ENCODE measurements at regions not wholly inside any gene's neighbourhood (a gene's known extent, or its start where the extent isn't known, plus 50 kb on each side); places are given as distances from the start of the nearest gene placed in this dataset.

DNA sequence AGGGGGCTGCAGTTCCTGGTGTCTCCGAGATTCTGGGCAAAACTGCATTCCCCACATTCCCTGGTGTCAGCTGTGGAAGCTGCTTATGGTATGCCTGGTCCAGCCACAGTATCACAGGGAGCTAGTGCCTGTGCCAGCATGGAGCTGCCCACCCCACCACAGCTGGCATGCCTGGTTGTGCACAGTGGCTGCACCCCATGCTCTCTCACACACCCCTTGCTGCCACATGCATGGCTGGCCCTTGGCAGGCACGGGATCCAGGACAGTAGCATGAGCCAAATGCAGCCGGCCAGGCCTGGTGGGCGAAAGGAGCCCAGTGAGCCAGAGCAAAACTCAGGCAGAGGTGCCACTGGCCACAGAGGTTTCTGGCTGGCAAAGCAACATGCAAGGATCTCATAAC is 418.0 kb upstream of the SPOCK3 start:
- DNase-seq (ENCODE audit: low read depth, low spot score), result no peak

DNA sequence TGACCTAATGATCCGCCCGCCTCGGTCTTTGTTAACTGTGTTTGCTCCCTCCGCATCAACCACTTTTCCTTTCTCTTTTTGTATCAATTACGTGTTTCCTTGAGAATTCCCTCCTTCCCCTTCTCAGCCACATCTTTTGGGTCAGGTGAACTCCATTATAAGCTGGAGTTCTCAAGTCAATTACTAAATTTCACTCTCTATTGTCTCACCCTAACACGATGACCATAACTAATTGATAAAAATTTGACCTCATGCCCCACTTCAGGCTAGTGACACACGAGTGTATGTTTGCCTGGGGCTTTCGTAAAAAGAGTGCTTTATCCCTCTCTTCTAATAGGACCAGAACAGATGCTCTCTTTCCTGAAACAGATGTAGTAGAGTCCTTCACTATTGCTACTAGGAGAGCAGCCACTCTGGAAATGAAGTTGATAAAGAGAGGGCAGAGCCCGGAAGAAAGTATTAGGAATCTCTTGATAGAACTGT is 403.6 kb upstream of the ANXA10 start:
- no peak for DNase-seq (ENCODE audit: low read depth, low spot score)

DNA sequence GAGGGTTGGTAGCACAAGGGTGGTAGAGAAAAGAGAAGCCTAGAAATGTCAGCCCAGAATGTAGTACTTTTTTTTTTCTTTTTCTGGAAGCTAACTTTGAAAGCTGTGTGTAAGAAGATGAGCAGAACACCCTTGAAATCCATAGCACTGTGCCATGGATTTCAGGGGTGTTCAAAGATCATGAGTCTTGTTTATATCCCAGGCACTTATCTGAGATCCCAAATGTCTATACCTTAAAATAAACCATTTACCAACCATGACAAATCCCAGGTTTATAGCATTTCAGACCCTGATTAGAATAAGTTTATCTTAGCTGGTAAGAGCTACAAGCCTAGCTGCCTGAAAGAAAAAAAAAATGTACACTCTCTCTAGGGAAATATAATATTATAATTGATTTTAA is 389.9 kb upstream of the ANXA10 start:
- DNase-seq (ENCODE audit: low read depth, low spot score), result no peak

GRCh38 chr4:167711517-167711916 is 380.8 kb upstream of the ANXA10 start:
- DNase-seq (ENCODE audit: low read depth, low spot score), result no peak

GRCh38 chr4:167713756-167714155 is 378.6 kb upstream of the ANXA10 start:
- DNase-seq (ENCODE audit: low read depth, low spot score), result no peak

DNA sequence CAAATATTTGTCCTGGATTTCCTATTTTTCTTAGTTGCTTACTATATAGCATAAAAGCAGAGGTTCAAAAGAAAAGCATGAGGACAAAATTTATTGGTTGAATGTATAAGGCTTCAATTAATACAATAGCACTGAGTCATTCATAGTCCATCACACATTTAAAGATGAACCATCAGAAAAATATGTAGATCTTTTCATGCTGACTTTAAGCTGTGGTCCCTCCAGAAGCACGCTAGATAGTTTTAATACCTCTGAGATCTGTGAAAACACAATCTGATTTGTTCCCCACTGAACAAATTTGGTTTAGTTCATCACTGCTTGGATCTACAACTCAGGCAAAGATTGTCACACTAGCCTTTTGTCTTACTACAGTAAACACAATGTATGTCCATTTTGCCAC is 377.2 kb upstream of the ANXA10 start:
- DNase-seq (ENCODE audit: low read depth, low spot score), result no peak

GRCh38 chr4:167717495-167717894 is 374.8 kb upstream of the ANXA10 start:
- DNase-seq (ENCODE audit: low read depth, low spot score), result no peak

- DNase-seq (ENCODE audit: low read depth, low spot score), result no peak
These were observed 370.5 kb upstream of the ANXA10 start for GRCh38 chr4:167721617-167722486.

- no peak for DNase-seq (ENCODE audit: low read depth, low spot score)
These were observed 369.9 kb upstream of the ANXA10 start for GRCh38 chr4:167722487-167722808.

GRCh38 chr4:167724941-167725340 is 367.4 kb upstream of the ANXA10 start:
- no peak for DNase-seq (ENCODE audit: low read depth, low spot score)

- DNase-seq (ENCODE audit: low read depth, low spot score), result no peak
These were observed 361.6 kb upstream of the ANXA10 start for GRCh38 chr4:167730769-167731168.

GRCh38 chr4:167745024-167745687 is 347.2 kb upstream of the ANXA10 start:
- no peak for DNase-seq (ENCODE audit: low read depth, low spot score)

GRCh38 chr4:167767281-167767680 is 325.1 kb upstream of the ANXA10 start:
- no peak for DNase-seq (ENCODE audit: low read depth, low spot score)

DNA sequence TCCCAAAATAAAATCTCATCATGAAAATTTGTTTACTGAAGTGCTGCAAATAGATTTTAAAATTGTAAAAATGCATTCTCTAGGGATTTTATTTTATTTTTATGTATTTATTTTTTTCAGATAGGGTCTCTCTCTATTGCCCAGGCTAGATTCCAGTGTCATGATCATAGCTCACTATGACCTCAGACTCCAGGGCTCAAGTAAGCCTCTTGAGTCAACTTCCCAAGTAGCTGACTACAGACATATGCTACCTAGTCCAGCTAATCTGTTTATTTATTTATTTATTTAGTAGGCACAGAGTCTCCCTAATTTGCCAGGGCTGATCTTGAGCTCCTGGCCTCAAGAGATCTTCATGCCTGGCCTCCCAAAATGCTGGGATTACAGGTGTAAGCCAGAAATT is 317.7 kb upstream of the ANXA10 start:
- DNase-seq (ENCODE audit: low read depth, low spot score), result no peak

DNA sequence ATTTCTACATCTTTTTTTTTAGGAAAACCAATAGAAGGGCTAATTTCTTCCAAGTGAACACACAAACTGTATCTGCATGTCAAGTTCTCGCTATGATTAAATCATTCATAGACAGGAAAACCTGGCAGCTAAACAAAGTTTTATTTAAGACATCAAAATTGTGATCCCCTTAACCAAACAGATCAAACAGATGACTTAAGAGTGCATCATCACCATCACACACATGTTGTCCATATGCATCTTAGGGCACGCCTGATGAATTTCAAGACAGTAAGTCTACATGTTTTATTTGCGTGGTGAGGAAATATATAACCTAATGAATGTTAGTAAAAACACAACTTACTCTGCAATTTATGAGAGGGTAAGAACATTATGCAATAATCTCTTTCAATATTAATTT is 317.0 kb upstream of the ANXA10 start:
- DNase-seq (ENCODE audit: low read depth, low spot score), result no peak

DNA sequence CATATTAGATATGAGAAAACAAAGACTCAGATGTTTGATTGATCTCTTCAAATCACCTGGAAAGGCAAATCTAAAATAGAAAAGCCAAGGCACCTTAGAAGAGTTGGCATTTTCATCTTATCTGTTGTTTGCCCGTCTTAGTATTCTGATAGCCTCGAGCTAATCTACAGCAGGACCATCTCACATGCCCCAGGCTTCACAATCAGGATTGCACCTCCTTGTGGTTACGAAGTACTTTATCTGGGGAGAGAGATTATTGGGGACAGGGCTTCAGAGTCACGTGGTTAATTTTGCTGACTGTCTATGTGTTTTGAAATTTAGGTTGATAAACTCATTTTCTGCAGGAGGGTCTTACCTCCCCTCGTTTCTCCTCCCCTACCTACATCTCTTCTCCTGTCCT is 313.1 kb upstream of the ANXA10 start:
- no peak for DNase-seq (ENCODE audit: low read depth, low spot score)

DNA sequence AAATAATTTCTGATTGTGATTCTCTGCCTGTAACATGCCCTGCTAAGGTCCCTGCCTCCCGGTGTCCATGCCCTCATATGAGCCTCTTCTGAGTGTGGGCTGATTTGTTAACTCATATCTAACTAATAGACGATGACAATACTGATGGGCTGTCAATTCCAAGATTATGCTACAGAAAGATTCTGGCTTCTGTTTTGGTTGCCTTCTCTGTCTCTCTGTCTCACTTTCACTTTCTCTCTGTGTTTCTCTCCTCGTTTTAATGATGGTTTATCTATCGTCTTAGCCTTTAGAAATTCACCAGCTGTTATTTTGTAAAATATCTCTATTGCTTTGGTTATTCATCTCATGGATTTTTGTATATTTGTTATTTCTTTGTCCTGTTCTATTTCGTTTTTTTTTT is 312.5 kb upstream of the ANXA10 start:
- no peak for DNase-seq (ENCODE audit: low read depth, low spot score)

- no peak for DNase-seq (ENCODE audit: low read depth, low spot score)
These were observed 307.5 kb upstream of the ANXA10 start for GRCh38 chr4:167784826-167785225.

DNA sequence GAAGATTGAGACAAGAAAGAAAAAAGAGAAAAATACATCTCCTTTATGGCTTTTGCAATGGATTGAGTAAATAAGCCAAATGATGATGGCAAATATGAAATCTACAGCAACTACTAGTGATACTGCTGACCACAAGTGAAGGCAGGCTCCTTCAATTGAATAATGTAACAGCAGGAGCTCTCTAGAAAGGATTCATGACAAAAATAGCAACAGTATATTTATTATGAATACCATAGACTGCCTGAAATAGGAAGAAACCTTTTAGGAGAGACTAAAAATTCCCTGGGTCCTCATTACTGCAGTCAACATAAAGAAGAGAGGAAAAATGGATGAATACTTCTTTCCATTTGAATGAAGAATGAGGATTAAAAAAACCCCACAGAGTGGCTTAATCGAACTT is 306.8 kb upstream of the ANXA10 start:
- no peak for DNase-seq (ENCODE audit: low read depth, low spot score)

DNA sequence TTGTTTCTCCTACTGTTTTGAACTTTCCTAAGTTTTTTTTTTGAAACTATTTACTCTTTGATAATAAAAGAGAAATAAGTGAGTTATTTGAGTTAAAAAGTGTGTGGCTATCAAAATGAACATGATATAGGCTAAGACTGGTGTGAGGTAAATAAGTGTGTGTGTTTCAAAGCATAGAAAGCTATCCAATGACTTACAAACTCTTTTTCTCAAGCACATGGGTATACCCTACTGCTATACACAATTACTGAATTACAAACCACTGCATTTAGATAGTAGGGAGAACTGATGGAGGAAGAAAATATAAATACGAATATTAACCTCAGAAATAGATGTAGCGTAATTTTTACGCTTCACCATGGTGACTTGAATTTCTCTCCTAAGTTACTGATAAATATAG is 305.8 kb upstream of the ANXA10 start:
- DNase-seq (ENCODE audit: low read depth, low spot score), result no peak

GRCh38 chr4:167787231-167787630 is 305.1 kb upstream of the ANXA10 start:
- no peak for DNase-seq (ENCODE audit: low read depth, low spot score)

- DNase-seq (ENCODE audit: low read depth, low spot score), result no peak
These were observed 289.7 kb upstream of the ANXA10 start for GRCh38 chr4:167802463-167803212.

GRCh38 chr4:167811958-167812357 is 280.4 kb upstream of the ANXA10 start:
- no peak for DNase-seq (ENCODE audit: low read depth, low spot score)

Data from ELF-1 (cell line).